Cardiac fibroblast (primary cell): ENCODE measurements at regions not wholly inside any gene's neighbourhood (a gene's known extent, or its start where the extent isn't known, plus 50 kb on each side); places are given as distances from the start of the nearest gene placed in this dataset.

ENCODE experiments used
- DNase-seq, 2 donors: peaks; one replicate each; pipeline versions ENCODE4 v3.0.0 to v3.0.0-alpha.2; 2010; ENCODE audit warnings: low read depth in 2 of 2
- H3K4me3 ChIP-seq, 2 donors: replicated peaks in 1 of 2; 1 replicate in 1 of 2; 2 replicates in 1 of 2; pipeline ENCODE4 v1.5.1; 2011; ENCODE audit warnings: low read depth in 2 of 2, low read length in 2 of 2, mild to moderate bottlenecking in 2 of 2, moderate library complexity in 1 of 2
- TF ChIP-seq, protein P1 (sequence below): IDR thresholded peaks from one replicate; pipeline ENCODE4 v1.5.1; 2011; ENCODE audit warnings: low read depth, mild to moderate bottlenecking, low read length, inconsistent platforms

DNA sequence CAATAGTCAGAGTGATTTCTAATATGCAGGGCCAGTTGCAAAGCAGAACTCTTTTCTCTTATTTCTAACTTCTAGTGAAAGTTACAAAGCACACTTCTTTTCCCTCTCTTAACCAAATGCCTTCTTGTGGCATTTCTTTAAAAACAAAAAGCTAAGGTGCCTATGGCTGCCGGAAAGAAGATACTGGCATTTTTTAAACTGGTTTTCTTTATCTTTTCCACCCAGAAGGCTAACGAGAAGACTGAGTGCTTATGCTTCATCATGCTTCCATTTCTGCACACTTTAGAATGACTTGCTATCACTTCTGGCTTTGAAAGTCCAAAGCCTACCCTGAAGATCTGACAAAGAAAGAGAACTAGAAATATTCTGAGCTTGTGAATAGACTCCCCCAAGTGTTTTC lies 141.3 kb downstream of the P2RY1 start:
- TF ChIP-seq, protein P1, sequence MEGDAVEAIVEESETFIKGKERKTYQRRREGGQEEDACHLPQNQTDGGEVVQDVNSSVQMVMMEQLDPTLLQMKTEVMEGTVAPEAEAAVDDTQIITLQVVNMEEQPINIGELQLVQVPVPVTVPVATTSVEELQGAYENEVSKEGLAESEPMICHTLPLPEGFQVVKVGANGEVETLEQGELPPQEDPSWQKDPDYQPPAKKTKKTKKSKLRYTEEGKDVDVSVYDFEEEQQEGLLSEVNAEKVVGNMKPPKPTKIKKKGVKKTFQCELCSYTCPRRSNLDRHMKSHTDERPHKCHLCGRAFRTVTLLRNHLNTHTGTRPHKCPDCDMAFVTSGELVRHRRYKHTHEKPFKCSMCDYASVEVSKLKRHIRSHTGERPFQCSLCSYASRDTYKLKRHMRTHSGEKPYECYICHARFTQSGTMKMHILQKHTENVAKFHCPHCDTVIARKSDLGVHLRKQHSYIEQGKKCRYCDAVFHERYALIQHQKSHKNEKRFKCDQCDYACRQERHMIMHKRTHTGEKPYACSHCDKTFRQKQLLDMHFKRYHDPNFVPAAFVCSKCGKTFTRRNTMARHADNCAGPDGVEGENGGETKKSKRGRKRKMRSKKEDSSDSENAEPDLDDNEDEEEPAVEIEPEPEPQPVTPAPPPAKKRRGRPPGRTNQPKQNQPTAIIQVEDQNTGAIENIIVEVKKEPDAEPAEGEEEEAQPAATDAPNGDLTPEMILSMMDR = no peak
- no peak for DNase-seq
- no peak overlapping the region for H3K4me3 ChIP-seq

GRCh38 chr3:152977366-152977765 lies 142.4 kb downstream of the P2RY1 start:
- TF ChIP-seq, protein P1 = no peak
- no peak for DNase-seq
- no peak overlapping the region for H3K4me3 ChIP-seq

GRCh38 chr3:152978152-152978551 lies 143.2 kb downstream of the P2RY1 start:
- TF ChIP-seq, protein P1 = no peak
- H3K4me3 ChIP-seq = no peak overlapping the region
- DNase-seq = no peak

GRCh38 chr3:152997526-152997925 lies 162.6 kb downstream of the P2RY1 start:
- TF ChIP-seq, protein P1 = no peak
- DNase-seq = no peak
- H3K4me3 ChIP-seq = no peak overlapping the region

DNA sequence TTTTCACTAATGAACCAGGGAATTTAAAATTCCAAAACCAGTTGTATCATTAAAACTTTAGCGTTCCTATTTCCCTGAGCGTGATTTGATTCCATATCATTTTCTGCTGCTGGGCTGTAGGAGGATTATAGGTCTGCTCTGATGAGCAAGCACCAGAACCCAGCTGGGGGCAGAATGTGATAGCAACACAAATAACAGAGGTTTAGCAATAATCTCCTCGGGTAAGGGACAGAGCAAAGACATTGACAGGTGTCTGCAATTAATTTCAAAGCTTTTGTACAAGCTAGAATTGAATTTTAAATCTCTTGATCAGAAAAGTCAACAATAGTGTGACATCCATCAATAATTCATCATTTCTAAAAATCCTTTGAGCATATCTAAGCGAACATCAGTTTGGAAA lies 163.4 kb upstream of the RAP2B start:
- no peak overlapping the region for H3K4me3 ChIP-seq
- TF ChIP-seq, protein P1 = no peak
- no peak for DNase-seq

DNA sequence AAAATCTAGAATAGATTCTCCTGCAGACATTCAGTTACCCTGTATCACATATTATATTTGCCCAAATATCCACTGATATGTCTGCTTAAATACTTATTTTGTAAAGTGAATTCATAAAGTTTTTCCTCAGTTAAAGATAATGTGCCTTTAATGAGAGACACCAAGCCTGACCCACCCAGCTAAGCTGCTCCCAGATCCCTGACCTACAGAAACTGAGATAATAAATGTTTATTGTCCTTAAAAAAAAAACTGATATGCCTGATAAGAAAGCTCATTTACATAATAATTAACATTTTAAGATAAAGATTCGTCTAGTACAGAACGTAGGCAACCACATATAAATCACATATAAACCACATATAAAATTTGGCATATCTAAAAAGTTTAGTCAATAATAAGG lies 161.7 kb upstream of the RAP2B start:
- no peak for DNase-seq
- H3K4me3 ChIP-seq = no peak overlapping the region
- TF ChIP-seq, protein P1 = no peak

DNA sequence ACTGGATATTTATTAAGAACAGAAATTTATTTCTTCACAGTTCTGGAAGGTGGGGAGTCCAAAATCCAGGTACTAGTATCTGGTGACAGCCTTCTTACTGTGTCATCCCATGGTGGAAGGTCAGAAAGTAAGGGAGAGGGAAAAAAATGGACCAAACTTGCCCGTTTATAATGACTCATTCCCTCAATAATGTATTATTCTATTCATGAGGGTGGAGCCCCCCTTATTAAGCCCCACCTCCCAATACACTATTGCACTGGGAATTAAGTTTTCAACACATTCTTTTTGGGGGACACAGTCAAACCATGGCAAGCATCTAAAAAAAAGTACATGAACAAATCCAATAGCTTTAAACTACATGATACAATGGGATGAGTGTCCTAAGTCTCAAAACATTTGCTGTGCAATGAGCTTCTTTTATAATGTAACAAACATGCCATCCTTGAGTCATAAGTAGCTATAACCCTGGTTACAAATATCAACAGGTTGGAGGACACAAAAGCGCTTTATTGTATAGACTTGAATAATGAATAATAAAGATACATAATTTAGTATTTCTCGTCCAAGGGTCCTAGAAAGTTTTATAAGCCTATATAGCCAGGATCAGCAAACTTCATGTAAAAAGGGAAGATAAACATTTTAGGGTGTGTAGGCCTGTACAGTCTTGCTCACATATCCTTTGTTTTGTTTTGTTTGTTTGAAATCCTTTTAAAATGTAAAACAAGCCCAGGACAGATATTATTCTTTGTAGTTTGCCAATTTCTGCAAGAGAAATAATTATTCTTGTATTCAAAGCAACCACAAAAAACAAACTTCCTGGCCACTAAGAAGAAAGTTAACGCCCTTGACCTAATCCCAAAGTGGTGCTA lies 160.6 kb upstream of the RAP2B start:
- TF ChIP-seq, protein P1 = no peak
- no peak for DNase-seq
- H3K4me3 ChIP-seq = no peak overlapping the region
